ENCODE measurements at regions not wholly inside any gene's neighbourhood (a gene's known extent, or its start where the extent isn't known, plus 50 kb on each side); places are given as distances from the start of the nearest gene placed in this dataset.

- Histone ChIP-seq H3K27me3 (ENCODE audit: control insufficient read depth, insufficient read depth, low read length) (no peaks in the 10 kb centered on the region), H3K4me1 (ENCODE audit: control insufficient read depth, extremely low read depth, insufficient read depth, low read length) (peaks cover 2% of the 10 kb centered on the region), H3K9me3 (ENCODE audit: control insufficient read depth, insufficient read depth, low read depth, low read length) (no peaks in the 10 kb centered on the region), H3K27ac (ENCODE audit: insufficient read depth, low read length) (no peak overlapping the region), H3K4me3 (replicated peaks in 1 of 4; ENCODE audit: control extremely low read depth in 1 of 4, insufficient read depth in 1 of 4, low read depth in 3 of 4, low read length in 4 of 4) (no peak overlapping the region), H3K79me2 (ENCODE audit: control insufficient read depth, insufficient read depth, low read length) (no peaks in the 10 kb centered on the region), H3K9ac (ENCODE audit: insufficient read depth, low read length) (no peak overlapping the region), H4K20me1 (ENCODE audit: control insufficient read depth, extremely low read depth, insufficient read depth, low read length) (no peaks in the 10 kb centered on the region), H2AFZ (ENCODE audit: low read length) (no peak overlapping the region), H3K36me3 (ENCODE audit: control insufficient read depth, insufficient read depth, low read length) (no peaks in the 10 kb centered on the region), H3K4me2 (ENCODE audit: extremely low read depth, insufficient read depth, low read length) (no peak overlapping the region)
- DNase-seq (ENCODE audit: low read depth in 2 of 2) = no peak
- TF ChIP-seq EZH2 (IDR thresholded peaks at IDR 0.05; ENCODE audit: low read length, missing control alignments) = no peak
- TF ChIP-seq CTCF (conservative IDR thresholded peaks at IDR 0.05 in 1 of 2, IDR thresholded peaks at IDR 0.05 in 1 of 2; ENCODE audit: low read depth in 1 of 2, low read length in 2 of 2) = no peak
Measured at GRCh38 chrX:34805951-34806350, 136.6 kb upstream of the FAM47B start.

GRCh38 chrX:34809096-34809495, 133.5 kb upstream of the FAM47B start:
- Histone ChIP-seq H3K4me1 (ENCODE audit: control insufficient read depth, extremely low read depth, insufficient read depth, low read length) (peaks cover 2% of the 10 kb centered on the region), H3K4me2 (ENCODE audit: extremely low read depth, insufficient read depth, low read length) (no peak overlapping the region), H3K4me3 (replicated peaks in 1 of 4; ENCODE audit: control extremely low read depth in 1 of 4, insufficient read depth in 1 of 4, low read depth in 3 of 4, low read length in 4 of 4) (no peak overlapping the region), H3K79me2 (ENCODE audit: control insufficient read depth, insufficient read depth, low read length) (no peaks in the 10 kb centered on the region), H3K9me3 (ENCODE audit: control insufficient read depth, insufficient read depth, low read depth, low read length) (no peaks in the 10 kb centered on the region), H3K36me3 (ENCODE audit: control insufficient read depth, insufficient read depth, low read length) (no peaks in the 10 kb centered on the region), H3K27ac (ENCODE audit: insufficient read depth, low read length) (no peak overlapping the region), H4K20me1 (ENCODE audit: control insufficient read depth, extremely low read depth, insufficient read depth, low read length) (no peaks in the 10 kb centered on the region), H2AFZ (ENCODE audit: low read length) (no peak overlapping the region), H3K9ac (ENCODE audit: insufficient read depth, low read length) (no peak overlapping the region), H3K27me3 (ENCODE audit: control insufficient read depth, insufficient read depth, low read length) (no peaks in the 10 kb centered on the region)
- TF ChIP-seq CTCF (conservative IDR thresholded peaks at IDR 0.05 in 1 of 2, IDR thresholded peaks at IDR 0.05 in 1 of 2; ENCODE audit: low read depth in 1 of 2, low read length in 2 of 2) (no peak), EZH2 (IDR thresholded peaks at IDR 0.05; ENCODE audit: low read length, missing control alignments) (no peak)
- peak in 1 of 2 donors; percentile 64 for DNase-seq (ENCODE audit: low read depth in 2 of 2)

- no peaks in the 10 kb centered on the region for H3K9me3 ChIP-seq (ENCODE audit: control insufficient read depth, insufficient read depth, low read depth, low read length)
- H3K36me3 ChIP-seq (ENCODE audit: control insufficient read depth, insufficient read depth, low read length) = no peaks in the 10 kb centered on the region
- H3K27me3 ChIP-seq (ENCODE audit: control insufficient read depth, insufficient read depth, low read length) = no peaks in the 10 kb centered on the region
- H3K4me1 ChIP-seq (ENCODE audit: control insufficient read depth, extremely low read depth, insufficient read depth, low read length) = peaks cover 2% of the 10 kb centered on the region
- TF ChIP-seq EZH2 (IDR thresholded peaks at IDR 0.05; ENCODE audit: low read length, missing control alignments) (no peak), CTCF (conservative IDR thresholded peaks at IDR 0.05 in 1 of 2, IDR thresholded peaks at IDR 0.05 in 1 of 2; ENCODE audit: low read depth in 1 of 2, low read length in 2 of 2) (no peak)
- no peak overlapping the region for H3K4me3 ChIP-seq (replicated peaks in 1 of 4; ENCODE audit: control extremely low read depth in 1 of 4, insufficient read depth in 1 of 4, low read depth in 3 of 4, low read length in 4 of 4)
- H3K9ac ChIP-seq (ENCODE audit: insufficient read depth, low read length) = no peak overlapping the region
- H3K4me2 ChIP-seq (ENCODE audit: extremely low read depth, insufficient read depth, low read length) = no peak overlapping the region
- H2AFZ ChIP-seq (ENCODE audit: low read length) = no peak overlapping the region
- no peaks in the 10 kb centered on the region for H4K20me1 ChIP-seq (ENCODE audit: control insufficient read depth, extremely low read depth, insufficient read depth, low read length)
- no peaks in the 10 kb centered on the region for H3K79me2 ChIP-seq (ENCODE audit: control insufficient read depth, insufficient read depth, low read length)
- no peak overlapping the region for H3K27ac ChIP-seq (ENCODE audit: insufficient read depth, low read length)
- DNase-seq (ENCODE audit: low read depth in 2 of 2) = peak; percentile 48 to 66
Measured at GRCh38 chrX:34810364-34810763, 132.2 kb upstream of the FAM47B start.
